ENCODE measurements at regions not wholly inside any gene's neighbourhood (a gene's known extent, or its start where the extent isn't known, plus 50 kb on each side); places are given as distances from the start of the nearest gene placed in this dataset.

- TF ChIP-seq CTCF (IDR thresholded peaks at IDR 0.05; ENCODE audit: poor library complexity, severe bottlenecking) = no peak
- TF ChIP-seq RAD21 (conservative IDR thresholded peaks at IDR 0.05) = no peak
- TF ChIP-seq REST (IDR thresholded peaks at IDR 0.05; ENCODE audit: borderline replicate concordance) = no peak
- TF ChIP-seq TAF1 (IDR thresholded peaks at IDR 0.05; ENCODE audit: low read depth) = no peak
- TF ChIP-seq POLR2AphosphoS5 (IDR thresholded peaks at IDR 0.05) = no peak
Observed at GRCh38 chr2:215537611-215538010, 101.7 kb upstream of the FN1 start.

Measured in neural cell (in vitro differentiated cells).